Duodenal mucosa (tissue), 2 donors: ENCODE measurements at regions not wholly inside any gene's neighbourhood (a gene's known extent, or its start where the extent isn't known, plus 50 kb on each side); places are given as distances from the start of the nearest gene placed in this dataset.
"Not testable (repeated sequence)": the region's sequence is repeated elsewhere in the genome, so short reads cannot be mapped to it uniquely, and the experiment has no call there.

Source experiments
- H3K27ac ChIP-seq: one replicate; pipeline ENCODE4 v1.7.0; 2013; ENCODE audit warnings: low read depth, low read length
- H3K27me3 ChIP-seq, 2 donors: one replicate each; pipeline ENCODE4 v1.7.0; 2013; ENCODE audit warnings: low read length in 2 of 2, control low read depth in 1 of 2; ENCODE audit not compliant: insufficient read depth in 2 of 2, control insufficient read depth in 1 of 2
- H3K36me3 ChIP-seq, 2 donors: one replicate each; pipeline ENCODE4 v1.7.0; 2013; ENCODE audit warnings: low read length in 2 of 2, control low read depth in 1 of 2; ENCODE audit not compliant: insufficient read depth in 2 of 2, control insufficient read depth in 1 of 2
- H3K4me1 ChIP-seq, 2 donors: one replicate each; pipeline ENCODE4 v1.7.0; 2013; ENCODE audit warnings: low read length in 2 of 2, control low read depth in 1 of 2; ENCODE audit not compliant: insufficient read depth in 2 of 2, control insufficient read depth in 1 of 2
- H3K4me3 ChIP-seq, 2 donors: one replicate each; pipeline ENCODE4 v1.7.0; 2013; ENCODE audit warnings: low read length in 2 of 2, low read depth in 1 of 2
- H3K9ac ChIP-seq, 2 donors: one replicate each; pipeline ENCODE4 v1.7.0; 2013; ENCODE audit warnings: low read length in 2 of 2, low read depth in 1 of 2
- H3K9me3 ChIP-seq, 2 donors: one replicate each; pipeline ENCODE4 v1.7.0; 2013; ENCODE audit warnings: low read length in 2 of 2, control low read depth in 1 of 2; ENCODE audit not compliant: control insufficient read depth in 1 of 2

DNA sequence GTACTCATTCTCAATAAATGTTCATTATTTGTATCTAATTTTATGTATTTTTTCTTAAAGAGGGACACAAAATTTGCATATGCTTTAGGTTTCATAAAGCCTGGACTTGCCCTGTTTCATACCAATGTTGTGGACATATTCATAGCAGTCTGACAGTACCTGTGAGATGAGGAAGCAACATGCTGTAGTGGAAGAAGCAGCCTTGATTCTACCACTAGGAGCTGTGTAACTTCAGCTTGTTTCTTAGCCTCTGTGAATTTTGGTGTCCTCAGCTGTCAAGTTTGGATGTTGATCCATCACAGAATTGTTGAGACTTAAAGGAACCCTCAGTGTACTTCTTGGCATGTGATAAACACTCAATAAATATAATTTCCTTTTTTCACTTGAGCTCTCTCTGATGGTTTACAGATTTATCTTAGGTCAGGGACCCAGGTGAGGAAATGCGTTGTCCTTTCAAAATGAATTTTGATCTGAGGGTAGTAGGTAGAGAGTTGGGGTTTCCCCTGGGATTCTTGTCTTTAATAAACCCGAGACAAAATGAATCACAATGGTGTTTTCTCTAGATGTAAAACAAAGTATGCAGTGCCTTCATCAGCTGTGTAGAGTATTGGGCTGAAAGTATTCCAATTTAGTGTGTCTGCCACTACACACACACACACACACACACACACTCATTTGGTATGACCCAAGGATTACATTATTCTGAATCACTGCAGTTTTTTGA lies 152.1 kb downstream of the KCNRG start:
- Histone ChIP-seq H3K36me3 (no peaks in the 10 kb centered on the region), H3K4me1 (no peaks in the 10 kb centered on the region), H3K4me3 (no peak overlapping the region), H3K27me3 (no peaks in the 10 kb centered on the region), H3K9me3 (no peaks in the 10 kb centered on the region), H3K9ac (no peak overlapping the region), H3K27ac (no peak overlapping the region)

DNA sequence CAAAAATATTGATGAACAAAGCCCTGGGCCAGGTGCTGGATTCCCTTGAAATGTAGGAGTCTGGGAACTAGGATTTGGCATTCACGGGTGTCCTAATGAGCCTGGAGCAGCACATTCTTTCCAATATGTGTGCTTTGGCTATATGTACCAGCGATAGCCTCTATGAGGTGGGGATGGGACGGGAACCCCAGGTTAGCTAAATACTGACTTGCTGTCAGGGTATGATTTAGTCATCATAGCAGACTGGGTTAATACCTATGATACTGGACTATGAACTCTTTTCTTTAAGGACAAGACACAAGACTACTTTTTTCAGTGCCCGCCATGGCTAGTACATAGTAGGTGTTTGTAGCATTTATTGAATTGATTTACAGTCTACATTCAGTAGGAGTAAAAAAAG lies 152.7 kb downstream of the KCNRG start:
- H3K9ac ChIP-seq = no peak overlapping the region
- H3K36me3 ChIP-seq = no peaks in the 10 kb centered on the region
- H3K9me3 ChIP-seq = no peaks in the 10 kb centered on the region
- no peaks in the 10 kb centered on the region for H3K27me3 ChIP-seq
- no peak overlapping the region for H3K4me3 ChIP-seq
- no peaks in the 10 kb centered on the region for H3K4me1 ChIP-seq
- H3K27ac ChIP-seq = no peak overlapping the region

GRCh38 chr13:50168786-50169185 lies 153.5 kb downstream of the KCNRG start:
- Histone ChIP-seq H3K27ac (no peak overlapping the region), H3K4me1 (no peaks in the 10 kb centered on the region), H3K9me3 (no peaks in the 10 kb centered on the region), H3K36me3 (no peaks in the 10 kb centered on the region), H3K4me3 (no peak overlapping the region), H3K9ac (no peak overlapping the region), H3K27me3 (no peaks in the 10 kb centered on the region)

- H3K27me3 ChIP-seq = no peaks in the 10 kb centered on the region
- H3K27ac ChIP-seq = no peak overlapping the region
- H3K9me3 ChIP-seq = no peaks in the 10 kb centered on the region
- no peak overlapping the region for H3K9ac ChIP-seq
- no peak overlapping the region for H3K4me3 ChIP-seq
- no peaks in the 10 kb centered on the region for H3K4me1 ChIP-seq
- H3K36me3 ChIP-seq = no peaks in the 10 kb centered on the region
These were observed 155.3 kb downstream of the KCNRG start for GRCh38 chr13:50170447-50171037.

DNA sequence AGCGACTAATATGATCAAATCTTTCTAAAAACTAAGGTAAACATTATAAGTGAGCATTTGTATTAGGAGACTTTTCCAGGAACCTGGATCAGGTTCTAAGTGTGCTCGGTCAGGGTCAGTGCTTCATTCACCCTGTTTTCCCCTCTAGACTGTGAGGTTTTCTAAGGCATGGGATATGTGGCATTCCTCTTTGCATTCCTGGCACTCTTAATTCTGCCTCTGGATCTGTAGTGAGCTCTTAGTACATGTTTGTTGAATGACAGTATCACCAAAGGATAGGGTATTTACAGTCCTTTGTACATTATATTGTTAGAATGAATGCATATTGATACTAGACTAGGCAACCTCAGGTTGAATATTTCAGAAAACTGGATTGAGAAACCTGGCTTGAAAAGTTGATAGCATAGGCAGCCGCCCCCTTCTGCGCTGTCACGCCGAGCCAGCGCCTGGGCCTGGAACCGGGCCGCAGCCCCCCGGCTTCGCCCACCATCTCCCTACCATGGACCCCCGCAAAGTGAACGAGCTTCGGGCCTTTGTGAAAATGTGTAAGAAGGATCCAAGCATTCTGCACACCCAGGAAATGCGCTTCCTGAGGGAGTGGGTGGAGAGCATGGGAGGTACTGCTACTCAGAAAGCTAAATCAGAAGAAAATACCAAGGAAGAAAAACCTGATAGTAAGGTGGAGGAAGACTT lies 156.5 kb downstream of the KCNRG start:
- Histone ChIP-seq H3K9ac (no peak overlapping the region), H3K9me3 (no peaks in the 10 kb centered on the region), H3K27ac (no peak overlapping the region), H3K4me1 (no peaks in the 10 kb centered on the region), H3K27me3 (no peaks in the 10 kb centered on the region), H3K36me3 (no peaks in the 10 kb centered on the region), H3K4me3 (no peak overlapping the region)

- not testable (repeated sequence) for H3K4me3 ChIP-seq, H3K9me3 ChIP-seq
These were observed 157.8 kb downstream of the KCNRG start for GRCh38 chr13:50173045-50173444.

DNA sequence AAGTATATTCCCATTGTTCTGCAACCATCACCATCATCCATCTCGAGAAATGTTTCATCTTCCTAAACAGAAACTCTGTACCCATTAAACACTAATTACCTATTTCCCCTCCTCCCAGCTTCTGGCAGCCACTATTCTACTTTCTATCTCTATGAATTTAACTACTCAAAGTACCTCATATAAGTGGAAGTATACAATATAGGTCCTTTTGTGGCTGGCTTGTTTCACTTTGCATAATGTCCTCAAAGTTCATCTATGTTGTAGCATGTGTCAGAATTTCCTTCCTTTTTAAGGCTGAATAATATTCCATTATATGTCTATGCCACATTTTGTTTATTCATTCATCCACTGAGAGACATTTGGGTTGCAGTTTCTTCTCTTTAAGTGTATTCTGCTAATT lies 159.4 kb downstream of the KCNRG start:
- H3K27ac ChIP-seq = no peak overlapping the region
- no peak overlapping the region for H3K4me3 ChIP-seq
- no peaks in the 10 kb centered on the region for H3K27me3 ChIP-seq
- no peaks in the 10 kb centered on the region for H3K4me1 ChIP-seq
- H3K9me3 ChIP-seq = no peaks in the 10 kb centered on the region
- H3K36me3 ChIP-seq = no peaks in the 10 kb centered on the region
- H3K9ac ChIP-seq = no peak overlapping the region

More at GRCh38 chr13:50173045-50173444, 157.8 kb downstream of the KCNRG start:
- H3K27ac ChIP-seq, H3K4me1 ChIP-seq, H3K36me3 ChIP-seq, H3K27me3 ChIP-seq, H3K9ac ChIP-seq: not testable (repeated sequence)

DNA sequence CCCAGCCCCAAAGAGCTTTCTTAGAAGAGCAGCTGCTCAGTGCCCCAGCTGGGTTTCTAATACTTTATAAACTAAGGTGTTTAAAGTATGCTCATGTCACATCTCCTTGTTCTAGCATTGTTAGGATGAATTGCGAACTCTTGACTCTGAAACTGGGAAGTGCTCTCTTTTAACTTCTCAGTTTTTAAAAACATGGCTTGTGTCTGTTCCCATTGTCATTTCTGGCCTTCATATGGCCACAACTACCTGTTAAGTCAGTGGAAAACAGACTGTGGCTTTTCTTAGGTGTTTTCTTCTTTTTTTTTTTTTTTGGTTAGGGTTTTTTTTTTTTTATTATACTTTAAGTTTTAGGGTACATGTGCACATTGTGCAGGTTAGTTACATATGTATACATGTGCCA lies 164.7 kb downstream of the KCNRG start:
- no peaks in the 10 kb centered on the region for H3K9me3 ChIP-seq
- H3K27ac ChIP-seq = no peak overlapping the region
- H3K27me3 ChIP-seq = no peaks in the 10 kb centered on the region
- no peak overlapping the region for H3K4me3 ChIP-seq
- no peaks in the 10 kb centered on the region for H3K4me1 ChIP-seq
- no peak overlapping the region for H3K9ac ChIP-seq
- no peaks in the 10 kb centered on the region for H3K36me3 ChIP-seq

GRCh38 chr13:50185769-50186763 lies 170.8 kb downstream of the KCNRG start:
- H3K4me3 ChIP-seq = peak overlapping the region in 1 of 2 donors; percentile 21
- H3K4me1 ChIP-seq, H3K27ac ChIP-seq, H3K9ac ChIP-seq, H3K36me3 ChIP-seq, H3K27me3 ChIP-seq, H3K9me3 ChIP-seq: not testable (repeated sequence)
